ENCODE measurements at regions not wholly inside any gene's neighbourhood (a gene's known extent, or its start where the extent isn't known, plus 50 kb on each side); places are given as distances from the start of the nearest gene placed in this dataset.

- no peak for TF ChIP-seq ZNF567 (CRISPR knock-in tag; IDR thresholded peaks at IDR 0.05; ENCODE audit: borderline replicate concordance)
- no peak; the same call in 1 of the 2 replicates for TF ChIP-seq ZMYM3 (CRISPR knock-in tag; IDR thresholded peaks at IDR 0.05)
- no peak for TF ChIP-seq GATAD1 (CRISPR knock-in tag; IDR thresholded peaks at IDR 0.05)
- no peak for TF ChIP-seq PRMT3 (CRISPR knock-in tag; IDR thresholded peaks at IDR 0.05; ENCODE audit: borderline replicate concordance, low read depth)
- TF ChIP-seq SIN3A (IDR thresholded peaks at IDR 0.05; ENCODE audit: borderline replicate concordance, low read depth, low read length) = no peak
- no peak for TF ChIP-seq KLF15 (CRISPR knock-in tag; IDR thresholded peaks at IDR 0.05; ENCODE audit: borderline replicate concordance)
- TF ChIP-seq ZNF770 (CRISPR knock-in tag; IDR thresholded peaks at IDR 0.05) = no peak
- TF ChIP-seq MAF1 (CRISPR knock-in tag; IDR thresholded peaks at IDR 0.05; ENCODE audit: borderline replicate concordance) = no peak
- TF ChIP-seq SNAPC4 (CRISPR knock-in tag; IDR thresholded peaks at IDR 0.05) = no peak
- TF ChIP-seq ZKSCAN1 (IDR thresholded peaks at IDR 0.05; ENCODE audit: low read length) = no peak
- no peak for TF ChIP-seq MEIS2 (CRISPR knock-in tag; IDR thresholded peaks at IDR 0.05)
- no peak for TF ChIP-seq RBM22 (optimal IDR thresholded peaks at IDR 0.05; ENCODE audit: low read length)
- no peak for TF ChIP-seq CHCHD3 (CRISPR knock-in tag; IDR thresholded peaks at IDR 0.05)
- no peak; the same call in 1 of the 2 replicates for TF ChIP-seq JUND (CRISPR knock-in tag; IDR thresholded peaks at IDR 0.05)
These were observed 70.1 kb upstream of the BMP2 start (continued) for GRCh38 chr20:6697228-6697972.
